Transverse colon (tissue), 4 donors: ENCODE measurements at regions not wholly inside any gene's neighbourhood (a gene's known extent, or its start where the extent isn't known, plus 50 kb on each side); places are given as distances from the start of the nearest gene placed in this dataset.

Experiments
- DNase-seq: peaks from one replicate; pipeline ENCODE4 v3.0.0-alpha.2; 2019
- H3K27ac ChIP-seq, 4 donors: fragments of 200-600 bp; sonication (generic); 2 replicates each; pipeline ENCODE4 v1.5.1; 2016 to 2018; ENCODE audit warnings: inconsistent platforms in 4 of 4
- H3K27me3 ChIP-seq: fragments of 200-600 bp; sonication (generic); 2 replicates; pipeline ENCODE4 v1.5.1; 2017; ENCODE audit warnings: inconsistent platforms
- H3K36me3 ChIP-seq, 4 donors: fragments of 200-600 bp; sonication (generic); 2 replicates each; pipeline ENCODE4 v1.5.1; 2017 to 2019; ENCODE audit warnings: inconsistent platforms in 4 of 4
- H3K4me1 ChIP-seq, 4 donors: fragments of 200-600 bp; sonication (generic); 2 replicates each; pipeline ENCODE4 v1.5.1; 2017 to 2020; ENCODE audit warnings: inconsistent platforms in 4 of 4
- H3K4me3 ChIP-seq, 4 donors: fragments of 200-600 bp; sonication (generic); 1 replicate in 1 of 4; 2 replicates in 3 of 4; pipeline versions ENCODE4 v1.5.1 to v1.6.1; 2017 to 2019; ENCODE audit warnings: inconsistent platforms in 4 of 4
- H3K9me3 ChIP-seq, 2 donors: fragments of 200-600 bp; sonication (generic); 2 replicates each; pipeline ENCODE4 v1.5.1; 2017 to 2019; ENCODE audit warnings: inconsistent platforms in 2 of 2
- CTCF ChIP-seq, 5 experiments: fragments of 200-600 bp in 3 of 5; fragments of 450-650 bp in 2 of 5; sonication (generic) in 3 of 5; IDR thresholded peaks; 1 replicate in 2 of 5; 2 replicates in 3 of 5; pipeline ENCODE4 v1.5.1; 2016 to 2017; ENCODE audit warnings: antibody characterized with exemption in 5 of 5, inconsistent platforms in 3 of 5, mild to moderate bottlenecking in 2 of 5, moderate library complexity in 1 of 5
- EP300 ChIP-seq: sonication (generic); formaldehyde crosslinking; IDR thresholded peaks from one replicate; pipeline ENCODE4 v1.6.1; 2017; ENCODE audit warnings: antibody characterized with exemption, low read depth
- POLR2A ChIP-seq: fragments of 450-650 bp; IDR thresholded peaks from one replicate; pipeline ENCODE4 v1.6.1; 2016; ENCODE audit warnings: antibody characterized with exemption, mild to moderate bottlenecking, moderate library complexity
- POLR2AphosphoS5 ChIP-seq, 3 donors: sonication (generic); formaldehyde crosslinking; IDR thresholded peaks; one replicate each; pipeline ENCODE4 v1.6.1; 2016; ENCODE audit warnings: antibody characterized with exemption in 3 of 3
- WGBS, 2 donors: methylation state at CpG; one replicate each; pipeline ENCODE4 v1.1.5; 2018; ENCODE audit warnings: low coverage in 1 of 2; 5-methylcytosine and 5-hydroxymethylcytosine counted together
- in situ Hi-C, 4 donors: fragments of 200-750 bp; cut with MboI; loops; one replicate each; pipeline versions ENCODE4 v1.15.0 to v1.15.1; 2017; ENCODE audit warnings: low sequenced_read_pairs in 3 of 4, low pct_ligation_motif_present in 1 of 4, low pct_unique_long_range_greater_than_20kb in 1 of 4
- intact Hi-C: fragments of 100-400 bp; cut with DNase I; formaldehyde crosslinking; loops from one replicate; pipeline ENCODE4 v1.15.1; 2023; ENCODE audit warnings: low total_unique reads

- Histone ChIP-seq H3K4me3 (no peak overlapping the region), H3K4me1 (peaks cover 0 to 8% (median 3%) of the 10 kb centered on the region in 4 donors), H3K9me3 (no peaks in the 10 kb centered on the region), H3K27ac (no peak overlapping the region), H3K27me3 (no peaks in the 10 kb centered on the region), H3K36me3 (no peaks in the 10 kb centered on the region)
- no peak for DNase-seq
- no peak for TF ChIP-seq POLR2AphosphoS5 (IDR thresholded peaks at IDR 0.05)
- TF ChIP-seq POLR2A, result no peak
- no peak for TF ChIP-seq CTCF (IDR thresholded peaks at IDR 0.05)
- 68 to 84% methylated on average over 5 of the region's 5 CpGs for WGBS, 2 donors
- in situ Hi-C loops (no loop called here), intact Hi-C loops (no loop called here)
Measured at GRCh38 chr10:22853906-22854447, 73.9 kb upstream of the ARMC3 start.

DNA sequence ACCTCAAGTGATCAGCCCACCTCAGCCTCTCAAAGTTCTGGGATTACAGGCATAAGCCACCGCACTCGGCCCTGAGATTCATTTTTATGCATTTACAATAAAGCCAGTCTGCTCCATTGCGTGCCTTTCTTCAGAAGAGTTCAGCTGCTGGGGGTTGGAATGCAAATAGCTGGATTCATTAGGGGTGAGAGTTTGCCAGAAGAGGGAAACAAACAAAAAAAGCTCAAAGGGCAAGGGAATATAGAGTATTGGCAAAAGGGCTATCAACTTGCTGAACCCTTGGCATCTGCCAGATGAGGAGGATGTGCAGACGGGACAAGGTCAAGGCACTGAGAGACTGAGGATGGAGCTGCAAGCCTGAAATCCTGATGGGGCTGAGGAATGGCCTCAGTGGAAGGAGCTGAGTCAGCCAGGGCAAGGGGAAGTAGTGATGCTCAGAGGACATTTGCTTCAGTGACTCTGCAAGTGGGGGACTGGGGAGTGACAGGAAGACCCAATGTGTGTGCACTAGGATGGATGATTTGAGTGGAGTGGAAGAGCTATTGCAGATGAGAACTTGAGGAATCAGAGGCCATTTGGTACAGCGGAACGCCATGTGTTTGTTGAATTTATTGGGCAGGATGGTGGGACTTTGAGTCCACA is 75.0 kb upstream of the ARMC3 start:
- 67 to 68% methylated on average over 6 of the region's 6 CpGs for WGBS, 2 donors
- Histone ChIP-seq H3K4me3 (no peak overlapping the region), H3K27ac (no peak overlapping the region), H3K4me1 (peaks cover 0 to 10% (median 3%) of the 10 kb centered on the region in 4 donors), H3K36me3 (no peaks in the 10 kb centered on the region), H3K27me3 (no peaks in the 10 kb centered on the region), H3K9me3 (no peaks in the 10 kb centered on the region)
- in situ Hi-C loops, result no loop called here
- no peak for TF ChIP-seq CTCF (IDR thresholded peaks at IDR 0.05)
- no peak for TF ChIP-seq POLR2A
- TF ChIP-seq POLR2AphosphoS5 (IDR thresholded peaks at IDR 0.05), result no peak
- no peak for TF ChIP-seq EP300
- intact Hi-C loops, result no loop called here
- no peak for DNase-seq

DNA sequence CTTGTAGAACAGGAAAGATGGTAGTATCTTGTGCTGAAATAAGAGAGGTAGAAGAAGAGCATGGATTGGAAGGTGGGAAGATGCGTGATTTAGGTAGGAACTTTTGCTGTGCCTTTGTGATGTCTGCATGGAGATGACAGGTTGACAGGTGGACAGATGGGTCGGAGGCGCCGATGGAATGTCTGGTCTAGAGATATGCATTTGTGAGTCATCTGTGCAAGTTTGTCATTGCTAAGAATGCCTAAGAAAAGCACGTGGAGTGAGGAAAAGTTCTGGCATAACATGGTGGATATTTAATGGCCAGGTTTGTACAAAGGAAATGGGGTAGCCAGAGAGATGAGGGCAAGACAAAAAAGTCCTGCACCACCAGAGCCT is 76.0 kb upstream of the ARMC3 start:
- no peak for DNase-seq
- in situ Hi-C loops, result no loop called here
- WGBS, 2 donors, result 92% methylated on average over 5 of the region's 5 CpGs
- Histone ChIP-seq H3K27me3 (no peaks in the 10 kb centered on the region), H3K36me3 (no peaks in the 10 kb centered on the region), H3K9me3 (no peaks in the 10 kb centered on the region), H3K27ac (no peak overlapping the region), H3K4me1 (peaks cover 0 to 10% (median 3%) of the 10 kb centered on the region in 4 donors), H3K4me3 (no peak overlapping the region)
- TF ChIP-seq POLR2A, result no peak
- TF ChIP-seq EP300, result no peak
- no peak for TF ChIP-seq POLR2AphosphoS5 (IDR thresholded peaks at IDR 0.05)
- TF ChIP-seq CTCF (IDR thresholded peaks at IDR 0.05), result no peak
- intact Hi-C loops, result no loop called here

GRCh38 chr10:22850541-22850940 is 77.3 kb upstream of the ARMC3 start:
- H3K27ac ChIP-seq, result no peak overlapping the region

More at GRCh38 chr10:22850541-22850940, 77.3 kb upstream of the ARMC3 start:
- intact Hi-C loops, result no loop called here
- H3K9me3 ChIP-seq, result no peaks in the 10 kb centered on the region
- H3K4me1 ChIP-seq, result peaks cover 0 to 10% (median 3%) of the 10 kb centered on the region in 4 donors
- TF ChIP-seq EP300 (no peak), CTCF (IDR thresholded peaks at IDR 0.05) (no peak), POLR2AphosphoS5 (IDR thresholded peaks at IDR 0.05) (no peak), POLR2A (no peak)
- no peak overlapping the region for H3K4me3 ChIP-seq
- WGBS, 2 donors, result 82% methylated on average over 3 of the region's 3 CpGs; no CpG with 5 or more reads in 1 of the 2 donors
- H3K36me3 ChIP-seq, result no peaks in the 10 kb centered on the region
- no peaks in the 10 kb centered on the region for H3K27me3 ChIP-seq
- no peak for DNase-seq
- in situ Hi-C loops, result no loop called here
